Aorta (tissue), 5 donors: ENCODE measurements at regions not wholly inside any gene's neighbourhood (a gene's known extent, or its start where the extent isn't known, plus 50 kb on each side); places are given as distances from the start of the nearest gene placed in this dataset.

Experiments
- ATAC-seq: fragments of 200-7000 bp; cut with Tn5 transposase; one replicate; pipeline ENCODE4 v1.9.1; 2022; ENCODE audit warnings: moderate library complexity; ENCODE audit not compliant: low FRiP score
- DNase-seq, 2 donors: peaks; one replicate each; pipeline ENCODE4 v3.0.0-alpha.2; 2020
- H3K27ac ChIP-seq, 2 donors: one replicate each; pipeline ENCODE4 v1.5.1; 2013; ENCODE audit warnings: low read length in 2 of 2, mild to moderate bottlenecking in 2 of 2, moderate library complexity in 2 of 2, control low read depth in 1 of 2, inconsistent platforms in 1 of 2, low read depth in 1 of 2
- H3K27me3 ChIP-seq, 2 donors: one replicate each; pipeline ENCODE4 v1.6.1; 2013; ENCODE audit warnings: control low read depth in 1 of 2, low read length in 1 of 2, mild to moderate bottlenecking in 1 of 2, moderate library complexity in 1 of 2; ENCODE audit not compliant: insufficient read depth in 2 of 2, control insufficient read depth in 1 of 2
- H3K36me3 ChIP-seq, 2 donors: one replicate each; pipeline ENCODE4 v1.6.1; 2013; ENCODE audit warnings: control low read depth in 1 of 2, low read length in 1 of 2, mild to moderate bottlenecking in 1 of 2; ENCODE audit not compliant: insufficient read depth in 2 of 2, control insufficient read depth in 1 of 2
- H3K4me1 ChIP-seq, 2 donors: one replicate each; pipeline ENCODE4 v1.6.1; 2013; ENCODE audit warnings: low read length in 2 of 2, control low read depth in 1 of 2, mild to moderate bottlenecking in 1 of 2, moderate library complexity in 1 of 2; ENCODE audit not compliant: insufficient read depth in 2 of 2, control insufficient read depth in 1 of 2
- H3K4me3 ChIP-seq, 2 donors: one replicate each; pipeline ENCODE4 v1.5.1; 2013; ENCODE audit warnings: low read length in 2 of 2, control low read depth in 1 of 2, mild to moderate bottlenecking in 1 of 2
- H3K9me3 ChIP-seq: one replicate; pipeline ENCODE4 v1.6.1; 2013; ENCODE audit warnings: mild to moderate bottlenecking, low read length; ENCODE audit not compliant: control insufficient read depth
- WGBS, 2 donors: extraction: QIAGEN DNeasy Blood & Tissue Kit; methylation state at CpG; one replicate each; pipeline ENCODE4 v1.1.7; 2013; 5-methylcytosine and 5-hydroxymethylcytosine counted together
- intact Hi-C, 2 donors: fragments of 100-400 bp; cut with DNase I; formaldehyde crosslinking; loops; one replicate each; pipeline versions ENCODE4 v1.14.2 to v1.15.0; 2022
- donor health status: healthy with polysubstance abuse.
- donor health status: Bipolar disorder and iron deficiency.
- donor health status: DM: no; HTN: no; CAD: no.
- donor health status: DM: no; HTN: no; CAD: no.
- donor health status: DM: yes; HTN: yes; CAD: no.

- DNase-seq (no peak), ATAC-seq (no peak)
- Histone ChIP-seq H3K27me3 (no peaks in the 10 kb centered on the region), H3K9me3 (no peaks in the 10 kb centered on the region), H3K4me3 (no peak overlapping the region), H3K4me1 (no peaks in the 10 kb centered on the region), H3K36me3 (no peaks in the 10 kb centered on the region), H3K27ac (no peak overlapping the region)
- intact Hi-C loops, result no loop called here
- WGBS, 2 donors, result 63% methylated on average over 3 of the region's 3 CpGs
Observed at GRCh38 chr17:52724578-52724977, 566.1 kb upstream of the CA10 start.

GRCh38 chr17:52721910-52722309 is 563.4 kb upstream of the CA10 start:
- WGBS, 2 donors, result 60 to 64% methylated on average over 1 of the region's 1 CpG
- Histone ChIP-seq H3K27ac (no peak overlapping the region), H3K27me3 (no peaks in the 10 kb centered on the region), H3K4me3 (no peak overlapping the region), H3K36me3 (no peaks in the 10 kb centered on the region), H3K4me1 (no peaks in the 10 kb centered on the region), H3K9me3 (no peaks in the 10 kb centered on the region)
- DNase-seq, result no peak
- intact Hi-C loops, result no loop called here
- ATAC-seq, result no peak

- 20 to 28% methylated on average over 1 of the region's 1 CpG for WGBS, 2 donors
- intact Hi-C loops, result no loop called here
- H3K4me3 ChIP-seq, result no peak overlapping the region
Observed at GRCh38 chr17:52710363-52710901, 551.9 kb upstream of the CA10 start.

GRCh38 chr17:52709724-52710123 is 551.2 kb upstream of the CA10 start:
- no peaks in the 10 kb centered on the region for H3K27me3 ChIP-seq
- no peaks in the 10 kb centered on the region for H3K36me3 ChIP-seq
- H3K27ac ChIP-seq, result no peak overlapping the region
- ATAC-seq, result peak; percentile 56
- H3K4me3 ChIP-seq, result no peak overlapping the region
- intact Hi-C loops, result no loop called here
- peak in 1 of 2 donors; percentile 51 for DNase-seq
- WGBS, 2 donors, result 81 to 89% methylated on average over 3 of the region's 3 CpGs
- H3K4me1 ChIP-seq, result no peaks in the 10 kb centered on the region
- H3K9me3 ChIP-seq, result no peaks in the 10 kb centered on the region

More at GRCh38 chr17:52710363-52710901, 551.9 kb upstream of the CA10 start:
- Histone ChIP-seq H3K4me1 (no peaks in the 10 kb centered on the region), H3K27me3 (no peaks in the 10 kb centered on the region), H3K9me3 (no peaks in the 10 kb centered on the region), H3K27ac (no peak overlapping the region), H3K36me3 (no peaks in the 10 kb centered on the region)
- ATAC-seq (no peak), DNase-seq (no peak)

- no peaks in the 10 kb centered on the region for H3K9me3 ChIP-seq
- H3K27ac ChIP-seq, result no peak overlapping the region
- H3K27me3 ChIP-seq, result no peaks in the 10 kb centered on the region
- WGBS, 2 donors, result 81 to 84% methylated on average over 3 of the region's 3 CpGs
- intact Hi-C loops, result no loop called here
- no peaks in the 10 kb centered on the region for H3K4me1 ChIP-seq
- DNase-seq, result no peak
- no peak for ATAC-seq
- no peaks in the 10 kb centered on the region for H3K36me3 ChIP-seq
- no peak overlapping the region for H3K4me3 ChIP-seq
Observed at GRCh38 chr17:52696362-52696761, 537.8 kb upstream of the CA10 start.

- Histone ChIP-seq H3K4me1 (no peaks in the 10 kb centered on the region), H3K27me3 (no peaks in the 10 kb centered on the region), H3K4me3 (no peak overlapping the region), H3K9me3 (no peaks in the 10 kb centered on the region), H3K27ac (no peak overlapping the region), H3K36me3 (no peaks in the 10 kb centered on the region)
- ATAC-seq (no peak), DNase-seq (no peak)
- intact Hi-C loops, result loop anchor here in 1 of 2 donors (10.0 kb wide), 1 partner anchor 159 kb away; no protein-coding TSS in a partner anchor
Observed at GRCh38 chr17:52686140-52686539, 527.6 kb upstream of the CA10 start.

- Histone ChIP-seq H3K36me3 (no peaks in the 10 kb centered on the region), H3K27ac (no peak overlapping the region)
- ATAC-seq, result no peak
Observed at GRCh38 chr17:52681480-52681879, 523.0 kb upstream of the CA10 start.

GRCh38 chr17:52678211-52678610 is 519.7 kb upstream of the CA10 start:
- H3K36me3 ChIP-seq, result no peaks in the 10 kb centered on the region
- ATAC-seq (no peak), DNase-seq (no peak)
- H3K4me3 ChIP-seq, result no peak overlapping the region
- H3K4me1 ChIP-seq, result no peaks in the 10 kb centered on the region
- intact Hi-C loops, result no loop called here
- no peaks in the 10 kb centered on the region for H3K27me3 ChIP-seq
- H3K9me3 ChIP-seq, result peaks cover 5% of the 10 kb centered on the region
- H3K27ac ChIP-seq, result no peak overlapping the region
- 73 to 80% methylated on average over 1 of the region's 1 CpG for WGBS, 2 donors

More at GRCh38 chr17:52681480-52681879, 523.0 kb upstream of the CA10 start:
- intact Hi-C loops, result loop anchor here in 1 of 2 donors (10.0 kb wide), 1 partner anchor 163 kb away; no protein-coding TSS in a partner anchor
- no peak for DNase-seq
- 0 to 3% methylated on average over 2 of the region's 2 CpGs for WGBS, 2 donors
- Histone ChIP-seq H3K4me1 (no peaks in the 10 kb centered on the region), H3K27me3 (no peaks in the 10 kb centered on the region), H3K4me3 (no peak overlapping the region), H3K9me3 (peaks cover 5% of the 10 kb centered on the region)

- no peaks in the 10 kb centered on the region for H3K4me1 ChIP-seq
- H3K4me3 ChIP-seq, result no peak overlapping the region
- no peaks in the 10 kb centered on the region for H3K36me3 ChIP-seq
- ATAC-seq (no peak), DNase-seq (no peak)
- peaks cover 2% of the 10 kb centered on the region for H3K9me3 ChIP-seq
- no peaks in the 10 kb centered on the region for H3K27me3 ChIP-seq
- WGBS, 2 donors, result 22 to 28% methylated on average over 4 of the region's 4 CpGs
- intact Hi-C loops, result no loop called here
- no peak overlapping the region for H3K27ac ChIP-seq
Observed at GRCh38 chr17:52674686-52675085, 516.2 kb upstream of the CA10 start.
